Gastroesophageal sphincter (tissue), 4 donors: ENCODE measurements at regions not wholly inside any gene's neighbourhood (a gene's known extent, or its start where the extent isn't known, plus 50 kb on each side); places are given as distances from the start of the nearest gene placed in this dataset.

Experiments used
- ATAC-seq: fragments of 150-250 bp; one replicate; pipeline ENCODE4 v1.9.1; 2016; ENCODE audit warnings: mild to moderate bottlenecking, moderate library complexity
- H3K27ac ChIP-seq, 4 donors: fragments of 200-600 bp; sonication (generic) in 3 of 4; 1 replicate in 3 of 4; 2 replicates in 1 of 4; pipeline ENCODE4 v1.5.1; 2016 to 2019
- H3K27me3 ChIP-seq: fragments of 200-600 bp; sonication (generic); one replicate; pipeline ENCODE4 v1.5.1; 2019
- H3K36me3 ChIP-seq, 2 donors: fragments of 200-600 bp; sonication (generic); one replicate each; pipeline ENCODE4 v1.5.1; 2019; ENCODE audit warnings: control low read depth in 1 of 2
- H3K4me1 ChIP-seq, 3 donors: fragments of 200-600 bp; sonication (generic); 1 replicate in 2 of 3; 2 replicates in 1 of 3; pipeline ENCODE4 v1.5.1; 2016 to 2019; ENCODE audit warnings: control low read depth in 2 of 3
- H3K4me3 ChIP-seq, 2 donors: fragments of 200-600 bp; sonication (generic); one replicate each; pipeline ENCODE4 v1.5.1; 2019; ENCODE audit warnings: mild to moderate bottlenecking in 1 of 2, moderate library complexity in 1 of 2
- H3K9me3 ChIP-seq, 3 donors: fragments of 200-600 bp; sonication (generic); one replicate each; pipeline ENCODE4 v1.5.1; 2017 to 2019; ENCODE audit warnings: control low read depth in 2 of 3
- CTCF ChIP-seq, 4 experiments: fragments of 200-600 bp in 2 of 4; fragments of 450-650 bp in 2 of 4; sonication (generic) in 1 of 4; IDR thresholded peaks; one replicate each; pipeline ENCODE4 v1.5.1; 2017 to 2019; ENCODE audit warnings: antibody characterized with exemption in 4 of 4, mild to moderate bottlenecking in 2 of 4, moderate library complexity in 2 of 4
- EP300 ChIP-seq: sonication (generic); formaldehyde crosslinking; IDR thresholded peaks from one replicate; pipeline ENCODE4 v1.6.1; 2017; ENCODE audit warnings: antibody characterized with exemption, mild to moderate bottlenecking
- POLR2A ChIP-seq, 2 donors: fragments of 450-650 bp; IDR thresholded peaks; one replicate each; pipeline ENCODE4 v1.6.1; 2017; ENCODE audit warnings: antibody characterized with exemption in 2 of 2, mild to moderate bottlenecking in 2 of 2, moderate library complexity in 1 of 2
- POLR2AphosphoS5 ChIP-seq: sonication (generic); formaldehyde crosslinking; IDR thresholded peaks from one replicate; pipeline ENCODE4 v1.6.1; 2017; ENCODE audit warnings: antibody characterized with exemption
- WGBS, 2 donors: methylation state at CpG; one replicate each; pipeline ENCODE4 v1.1.5; 2018; ENCODE audit warnings: low coverage in 1 of 2; 5-methylcytosine and 5-hydroxymethylcytosine counted together

- H3K9me3 ChIP-seq = no peaks in the 10 kb centered on the region
- no peak for ATAC-seq
- H3K27me3 ChIP-seq = no peaks in the 10 kb centered on the region
- H3K4me3 ChIP-seq = no peak overlapping the region
- no peaks in the 10 kb centered on the region for H3K4me1 ChIP-seq
- WGBS, 2 donors = 66 to 80% methylated on average over 1 to 2 of the region's 2 CpGs
- TF ChIP-seq POLR2AphosphoS5 (no peak), EP300 (no peak), CTCF (IDR thresholded peaks at IDR 0.05) (no peak), POLR2A (IDR thresholded peaks at IDR 0.05) (no peak)
- H3K36me3 ChIP-seq = no peaks in the 10 kb centered on the region
- H3K27ac ChIP-seq = no peak overlapping the region
These were observed 1603.9 kb downstream of the ADGRL3 start for GRCh38 chr4:62804075-62804474.

GRCh38 chr4:62797221-62797620 lies 1597.1 kb downstream of the ADGRL3 start:
- no peak for TF ChIP-seq CTCF (IDR thresholded peaks at IDR 0.05)
- H3K9me3 ChIP-seq = no peaks in the 10 kb centered on the region
- no peak overlapping the region for H3K4me3 ChIP-seq
- no peak for ATAC-seq
- H3K27ac ChIP-seq = no peak overlapping the region
- H3K27me3 ChIP-seq = no peaks in the 10 kb centered on the region
- WGBS, 2 donors = 79 to 83% methylated on average over 1 of the region's 1 CpG
- no peaks in the 10 kb centered on the region for H3K4me1 ChIP-seq
- H3K36me3 ChIP-seq = no peaks in the 10 kb centered on the region

- no peaks in the 10 kb centered on the region for H3K4me1 ChIP-seq
- no peak overlapping the region for H3K4me3 ChIP-seq
- ATAC-seq = no peak
- H3K27ac ChIP-seq = no peak overlapping the region
- no peak for TF ChIP-seq POLR2AphosphoS5
- no peak for TF ChIP-seq EP300
- no peak for TF ChIP-seq POLR2A (IDR thresholded peaks at IDR 0.05)
- no peak for TF ChIP-seq CTCF (IDR thresholded peaks at IDR 0.05)
- H3K9me3 ChIP-seq = no peaks in the 10 kb centered on the region
- H3K27me3 ChIP-seq = no peaks in the 10 kb centered on the region
- no peaks in the 10 kb centered on the region for H3K36me3 ChIP-seq
- WGBS, 2 donors = 94% methylated on average over 2 of the region's 2 CpGs; no CpG with 5 or more reads in 1 of the 2 donors
These were observed 1591.3 kb downstream of the ADGRL3 start for GRCh38 chr4:62791386-62791785.

GRCh38 chr4:62771983-62772557 lies 1571.9 kb downstream of the ADGRL3 start:
- H3K4me1 ChIP-seq = no peaks in the 10 kb centered on the region
- H3K27ac ChIP-seq = no peak overlapping the region
- no peaks in the 10 kb centered on the region for H3K9me3 ChIP-seq
- no peaks in the 10 kb centered on the region for H3K27me3 ChIP-seq
- no peak for ATAC-seq
- TF ChIP-seq EP300 (no peak), POLR2A (IDR thresholded peaks at IDR 0.05) (no peak), POLR2AphosphoS5 (no peak), CTCF (IDR thresholded peaks at IDR 0.05) (no peak)
- H3K36me3 ChIP-seq = no peaks in the 10 kb centered on the region
- WGBS, 2 donors = 80% methylated on average over 3 of the region's 9 CpGs; no CpG with 5 or more reads in 1 of the 2 donors
- H3K4me3 ChIP-seq = no peak overlapping the region

GRCh38 chr4:62740296-62740695 lies 1540.2 kb downstream of the ADGRL3 start:
- Histone ChIP-seq H3K27ac (no peak overlapping the region), H3K4me1 (no peaks in the 10 kb centered on the region), H3K36me3 (no peaks in the 10 kb centered on the region), H3K4me3 (no peak overlapping the region), H3K27me3 (no peaks in the 10 kb centered on the region), H3K9me3 (no peaks in the 10 kb centered on the region)
- no peak for ATAC-seq
- TF ChIP-seq EP300 (no peak), POLR2AphosphoS5 (no peak), POLR2A (IDR thresholded peaks at IDR 0.05) (no peak), CTCF (IDR thresholded peaks at IDR 0.05) (no peak)
- WGBS, 2 donors = 81 to 83% methylated on average over 5 to 6 of the region's 6 CpGs
